AG09309 (cell line): ENCODE measurements at regions not wholly inside any gene's neighbourhood (a gene's known extent, or its start where the extent isn't known, plus 50 kb on each side); places are given as distances from the start of the nearest gene placed in this dataset.

Source experiments
- DNase-seq: peaks from one replicate; pipeline ENCODE4 v3.0.0-alpha.2; 2010; ENCODE audit warnings: low read depth
- H3K4me3 ChIP-seq: 2 replicates; pipeline ENCODE4 v1.5.1; 2011; ENCODE audit warnings: mild to moderate bottlenecking, low read depth, low read length, moderate library complexity; ENCODE audit not compliant: control insufficient read depth
- TF ChIP-seq, protein P1 (sequence below): IDR thresholded peaks from 2 replicates; pipeline ENCODE4 v1.5.1; 2011; ENCODE audit warnings: mild to moderate bottlenecking, low read depth, low read length, inconsistent platforms; ENCODE audit not compliant: insufficient read depth, control insufficient read depth; ENCODE audit errors: missing control alignments

DNA sequence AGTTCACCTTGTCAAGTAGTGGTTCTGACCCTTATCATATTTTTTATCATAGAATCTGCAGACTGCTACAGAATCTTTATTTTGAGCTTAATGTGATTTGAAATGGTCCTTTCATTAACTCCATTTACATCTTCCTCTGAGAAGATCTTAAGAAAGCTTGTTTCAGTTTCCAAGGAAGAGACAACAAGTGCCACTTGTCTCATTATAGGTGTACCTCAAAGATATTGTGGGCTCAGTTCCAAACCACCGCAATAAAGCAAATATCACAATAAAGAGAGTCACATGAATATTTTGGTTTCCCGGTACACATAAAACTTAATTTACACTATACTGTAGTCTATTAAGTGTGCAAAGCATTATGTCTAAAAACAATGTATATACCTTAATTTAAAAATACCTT, 66.4 kb upstream of the ATXN1 start:
- TF ChIP-seq, protein P1, sequence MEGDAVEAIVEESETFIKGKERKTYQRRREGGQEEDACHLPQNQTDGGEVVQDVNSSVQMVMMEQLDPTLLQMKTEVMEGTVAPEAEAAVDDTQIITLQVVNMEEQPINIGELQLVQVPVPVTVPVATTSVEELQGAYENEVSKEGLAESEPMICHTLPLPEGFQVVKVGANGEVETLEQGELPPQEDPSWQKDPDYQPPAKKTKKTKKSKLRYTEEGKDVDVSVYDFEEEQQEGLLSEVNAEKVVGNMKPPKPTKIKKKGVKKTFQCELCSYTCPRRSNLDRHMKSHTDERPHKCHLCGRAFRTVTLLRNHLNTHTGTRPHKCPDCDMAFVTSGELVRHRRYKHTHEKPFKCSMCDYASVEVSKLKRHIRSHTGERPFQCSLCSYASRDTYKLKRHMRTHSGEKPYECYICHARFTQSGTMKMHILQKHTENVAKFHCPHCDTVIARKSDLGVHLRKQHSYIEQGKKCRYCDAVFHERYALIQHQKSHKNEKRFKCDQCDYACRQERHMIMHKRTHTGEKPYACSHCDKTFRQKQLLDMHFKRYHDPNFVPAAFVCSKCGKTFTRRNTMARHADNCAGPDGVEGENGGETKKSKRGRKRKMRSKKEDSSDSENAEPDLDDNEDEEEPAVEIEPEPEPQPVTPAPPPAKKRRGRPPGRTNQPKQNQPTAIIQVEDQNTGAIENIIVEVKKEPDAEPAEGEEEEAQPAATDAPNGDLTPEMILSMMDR, result no peak
- H3K4me3 ChIP-seq, result no peak overlapping the region

DNA sequence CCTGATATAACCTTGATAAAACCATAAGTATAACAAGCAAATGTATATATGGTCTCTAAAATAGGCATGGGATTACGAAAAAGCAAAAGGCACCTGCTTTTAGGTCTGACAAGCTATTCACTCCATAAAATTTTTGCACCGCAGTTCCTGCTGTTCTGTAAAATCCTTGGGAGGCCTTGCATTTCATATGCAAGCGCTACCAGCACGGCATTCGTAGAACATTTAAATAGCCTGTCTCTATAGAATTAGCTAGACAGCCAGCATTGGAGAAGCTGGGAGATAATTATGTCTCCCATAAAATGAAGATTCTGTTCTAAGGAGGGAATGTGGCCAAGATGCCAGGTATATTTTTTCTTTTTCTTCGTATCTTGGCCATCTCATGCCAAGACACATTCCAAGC, 64.5 kb upstream of the ATXN1 start:
- no peak overlapping the region for H3K4me3 ChIP-seq
- DNase-seq, result no peak
- TF ChIP-seq, protein P1, result no peak

More for the DNA sequence above, 66.4 kb upstream of the ATXN1 start:
- no peak for DNase-seq

DNA sequence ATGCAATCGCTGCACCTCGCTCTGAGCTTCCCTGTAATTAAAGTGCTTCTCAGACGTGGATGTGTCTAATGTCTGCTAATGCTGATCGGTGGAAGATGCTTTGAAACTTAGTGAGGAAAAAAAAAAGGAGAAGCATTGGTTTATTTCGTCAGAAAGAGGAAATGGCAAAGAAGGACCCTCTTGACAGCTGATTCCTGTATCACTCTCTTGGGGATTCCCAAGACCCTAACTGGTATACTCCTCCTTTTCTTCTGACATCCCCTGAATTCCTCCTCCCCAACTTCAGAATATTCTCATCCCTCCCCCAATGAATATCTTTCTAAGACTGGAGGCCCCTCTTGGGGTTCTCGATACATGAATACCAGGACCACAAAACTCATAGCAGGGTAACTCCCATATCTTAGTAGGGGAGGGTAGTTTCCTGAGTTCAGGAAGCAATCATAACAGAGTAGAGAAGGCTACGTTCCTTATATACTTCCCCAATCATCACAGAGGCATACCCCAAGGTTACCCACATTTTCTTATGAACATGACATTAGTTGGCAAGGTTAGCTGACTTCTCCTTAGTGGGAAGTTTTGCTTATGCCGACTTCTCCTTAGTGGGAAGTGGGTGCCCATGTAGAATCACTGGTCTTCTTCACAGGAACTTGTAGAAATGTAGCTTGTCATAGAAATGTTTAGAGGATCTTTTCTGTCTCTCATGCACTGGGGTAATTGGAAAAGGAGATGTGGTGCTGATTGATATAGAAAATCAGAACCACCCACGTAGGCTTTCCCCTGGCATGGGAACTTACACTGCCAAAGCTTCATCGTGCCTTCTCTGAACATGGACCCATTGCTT, 63.8 kb upstream of the ATXN1 start:
- DNase-seq, result no peak
- no peak overlapping the region for H3K4me3 ChIP-seq

DNA sequence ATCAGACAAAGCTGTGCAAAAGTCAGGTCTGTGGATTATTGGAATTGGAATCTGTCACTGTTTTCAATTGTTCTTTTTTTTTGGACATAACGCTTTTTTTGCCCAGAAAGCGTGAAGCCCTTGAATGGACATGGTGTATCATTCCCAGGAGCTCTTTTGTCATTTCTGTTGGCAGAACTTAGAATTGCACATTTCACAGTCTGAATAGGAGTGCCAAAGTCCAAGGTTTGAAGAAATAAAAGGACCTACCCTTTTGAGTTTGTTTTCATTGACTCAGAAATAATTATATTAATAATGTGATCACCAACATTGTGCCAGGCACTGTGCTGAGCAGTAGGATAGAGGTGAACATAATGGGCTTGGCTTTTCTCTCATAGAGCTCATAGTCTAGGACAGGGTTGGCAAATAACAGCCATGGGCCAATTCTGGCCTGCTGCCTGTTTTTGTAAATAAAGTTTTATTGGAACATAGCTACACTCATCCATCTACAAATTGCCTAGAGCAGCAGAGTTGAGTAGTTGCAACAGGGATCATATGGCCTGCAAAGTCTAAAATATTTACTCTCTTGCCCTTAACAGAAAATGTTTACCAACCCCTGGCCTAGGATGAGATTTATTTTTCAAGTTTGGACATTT, 62.6 kb upstream of the ATXN1 start:
- TF ChIP-seq, protein P1, result no peak
- no peak overlapping the region for H3K4me3 ChIP-seq
- no peak for DNase-seq

More for the DNA sequence above, 63.8 kb upstream of the ATXN1 start:
- TF ChIP-seq, protein P1, result no peak

DNA sequence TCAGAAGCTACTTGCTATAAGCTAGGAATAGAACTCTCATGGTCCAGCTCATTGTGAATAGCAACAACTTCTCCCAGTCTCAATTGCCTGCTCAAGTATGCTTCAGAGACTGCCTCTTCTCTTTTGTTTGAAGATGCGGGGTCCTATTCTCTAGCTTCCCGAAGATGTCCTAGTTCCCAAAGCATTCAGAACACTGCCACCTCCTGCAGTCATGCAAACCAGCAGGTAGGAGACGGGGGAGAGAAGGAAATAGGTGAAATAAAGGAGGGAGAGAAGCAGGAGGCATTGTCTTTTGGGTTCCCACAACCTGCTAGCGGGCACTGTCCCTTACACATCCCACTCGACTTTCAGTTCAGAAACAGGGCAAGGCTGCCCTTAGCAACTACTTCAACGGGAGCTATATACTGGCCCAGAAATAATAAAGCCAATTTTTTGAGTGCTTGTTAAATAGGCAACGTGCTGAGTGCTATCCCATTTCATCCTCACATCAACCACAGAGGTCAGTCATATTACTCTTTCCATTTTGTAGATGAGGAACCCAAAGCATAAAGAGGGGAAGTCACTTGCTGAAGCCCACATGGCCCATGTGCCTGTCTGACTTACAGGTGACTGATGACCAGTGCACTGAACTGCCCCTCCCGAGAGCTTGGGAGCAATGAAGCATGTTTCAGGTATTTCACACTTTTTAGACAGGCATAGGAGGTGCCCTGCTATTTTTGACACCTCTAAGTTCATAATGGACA, 61.9 kb upstream of the ATXN1 start:
- no peak for DNase-seq
- TF ChIP-seq, protein P1, result no peak
- no peak overlapping the region for H3K4me3 ChIP-seq

DNA sequence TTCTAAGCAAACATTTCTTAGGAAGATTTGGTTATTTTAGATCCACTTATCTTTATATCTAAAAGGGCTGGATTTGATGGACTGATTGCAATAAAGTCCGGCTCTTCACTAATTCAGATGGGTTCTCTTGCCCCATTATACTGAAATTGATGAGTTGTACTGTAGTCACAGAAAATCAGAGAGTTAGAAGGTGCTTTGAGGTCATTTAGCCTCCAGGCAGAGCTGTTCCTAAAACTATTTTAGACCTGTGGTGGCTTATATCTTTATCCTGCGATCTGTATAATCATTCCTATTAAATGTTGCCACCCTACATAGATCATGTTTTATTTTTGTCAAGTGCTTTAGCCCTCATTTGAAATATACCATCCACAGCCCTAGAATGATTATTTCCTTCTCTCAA, 61.3 kb upstream of the ATXN1 start:
- no peak overlapping the region for H3K4me3 ChIP-seq
- TF ChIP-seq, protein P1, result no peak
- DNase-seq, result no peak
